Central memory CD8-positive, alpha-beta T cell (primary cell): ENCODE measurements at regions not wholly inside any gene's neighbourhood (a gene's known extent, or its start where the extent isn't known, plus 50 kb on each side); places are given as distances from the start of the nearest gene placed in this dataset.

Experiments used
- ATAC-seq: fragments of 150-1000 bp; cut with Tn5 transposase; replicated peaks from 2 replicates; pipeline ENCODE4 v1.10.0; 2022; ENCODE audit warnings: mild to moderate bottlenecking, moderate FRiP score, moderate number of reproducible peaks; ENCODE audit not compliant: poor library complexity, severe bottlenecking; ENCODE audit errors: extremely low read depth
- DNase-seq, 2 donors: peaks; one replicate each; pipeline ENCODE4 v3.0.0; 2021; ENCODE audit warnings: low spot score in 2 of 2
- H3K27ac Mint-ChIP-seq: one replicate; pipeline ENCODE4 v1.8.0; 2022; ENCODE audit warnings: low read depth, mild to moderate bottlenecking, moderate library complexity, mixed read lengths
- H3K27me3 Mint-ChIP-seq: one replicate; pipeline ENCODE4 v1.8.0; 2022; ENCODE audit warnings: mixed read lengths
- H3K36me3 Mint-ChIP-seq: one replicate; pipeline ENCODE4 v1.8.0; 2022; ENCODE audit warnings: mild to moderate bottlenecking, moderate library complexity, mixed read lengths; ENCODE audit not compliant: insufficient read depth
- H3K4me1 Mint-ChIP-seq: one replicate; pipeline ENCODE4 v1.8.0; 2022; ENCODE audit warnings: mixed read lengths
- H3K4me3 Mint-ChIP-seq: one replicate; pipeline ENCODE4 v1.8.0; 2022; ENCODE audit warnings: mild to moderate bottlenecking, moderate library complexity, mixed read lengths
- H3K9me3 Mint-ChIP-seq: one replicate; pipeline ENCODE4 v1.8.0; 2022; ENCODE audit warnings: mixed read lengths

- no peak overlapping the region for H3K27ac Mint-ChIP-seq
- H3K9me3 Mint-ChIP-seq: peaks cover 18% of the 10 kb centered on the region
- no peak for ATAC-seq
- H3K27me3 Mint-ChIP-seq: no peaks in the 10 kb centered on the region
- no peaks in the 10 kb centered on the region for H3K4me1 Mint-ChIP-seq
- H3K36me3 Mint-ChIP-seq: no peaks in the 10 kb centered on the region
- no peak for DNase-seq
- no peak overlapping the region for H3K4me3 Mint-ChIP-seq
Measured at GRCh38 chr9:115930472-115930871, 223.1 kb upstream of the PAPPA start.

- Mint-ChIP-seq H3K4me1 (no peaks in the 10 kb centered on the region), H3K36me3 (no peaks in the 10 kb centered on the region), H3K27me3 (no peaks in the 10 kb centered on the region), H3K27ac (no peak overlapping the region), H3K9me3 (peaks cover 19% of the 10 kb centered on the region), H3K4me3 (no peak overlapping the region)
- ATAC-seq: no peak
- DNase-seq: no peak
Measured at GRCh38 chr9:115938479-115938878, 215.1 kb upstream of the PAPPA start.

- Mint-ChIP-seq H3K27me3 (no peaks in the 10 kb centered on the region), H3K36me3 (no peaks in the 10 kb centered on the region), H3K4me1 (no peaks in the 10 kb centered on the region), H3K4me3 (no peak overlapping the region), H3K9me3 (peaks cover 19% of the 10 kb centered on the region), H3K27ac (no peak overlapping the region)
- DNase-seq: no peak
- ATAC-seq: no peak
Measured at GRCh38 chr9:115939065-115939765, 214.4 kb upstream of the PAPPA start.

- Mint-ChIP-seq H3K4me1 (no peaks in the 10 kb centered on the region), H3K4me3 (no peak overlapping the region), H3K9me3 (peaks cover 19% of the 10 kb centered on the region), H3K27me3 (no peaks in the 10 kb centered on the region), H3K27ac (no peak overlapping the region), H3K36me3 (no peaks in the 10 kb centered on the region)
- no peak for ATAC-seq
- DNase-seq: no peak
Measured at GRCh38 chr9:115941561-115942315, 211.9 kb upstream of the PAPPA start.

GRCh38 chr9:115943431-115944165, 210.0 kb upstream of the PAPPA start:
- peaks cover 17% of the 10 kb centered on the region for H3K9me3 Mint-ChIP-seq
- H3K4me1 Mint-ChIP-seq: no peaks in the 10 kb centered on the region
- no peak overlapping the region for H3K4me3 Mint-ChIP-seq
- H3K27ac Mint-ChIP-seq: no peak overlapping the region
- no peaks in the 10 kb centered on the region for H3K36me3 Mint-ChIP-seq
- H3K27me3 Mint-ChIP-seq: no peaks in the 10 kb centered on the region
- no peak for ATAC-seq
- no peak for DNase-seq

- no peaks in the 10 kb centered on the region for H3K36me3 Mint-ChIP-seq
- H3K4me1 Mint-ChIP-seq: no peaks in the 10 kb centered on the region
- no peak overlapping the region for H3K27ac Mint-ChIP-seq
- no peak for ATAC-seq
- no peaks in the 10 kb centered on the region for H3K27me3 Mint-ChIP-seq
- peaks cover 14% of the 10 kb centered on the region for H3K9me3 Mint-ChIP-seq
- no peak overlapping the region for H3K4me3 Mint-ChIP-seq
- DNase-seq: no peak
Measured at GRCh38 chr9:115944166-115944948, 209.2 kb upstream of the PAPPA start.

- Mint-ChIP-seq H3K27ac (no peak overlapping the region), H3K4me1 (no peaks in the 10 kb centered on the region), H3K9me3 (peaks cover 14% of the 10 kb centered on the region), H3K4me3 (no peak overlapping the region), H3K27me3 (no peaks in the 10 kb centered on the region), H3K36me3 (no peaks in the 10 kb centered on the region)
- ATAC-seq (no peak), DNase-seq (no peak)
Measured at GRCh38 chr9:115945009-115945431, 208.6 kb upstream of the PAPPA start.

GRCh38 chr9:115946530-115946929, 207.1 kb upstream of the PAPPA start:
- no peaks in the 10 kb centered on the region for H3K4me1 Mint-ChIP-seq
- ATAC-seq (no peak), DNase-seq (no peak)
- no peaks in the 10 kb centered on the region for H3K27me3 Mint-ChIP-seq
- no peak overlapping the region for H3K4me3 Mint-ChIP-seq
- no peaks in the 10 kb centered on the region for H3K36me3 Mint-ChIP-seq
- no peak overlapping the region for H3K27ac Mint-ChIP-seq
- peaks cover 18% of the 10 kb centered on the region for H3K9me3 Mint-ChIP-seq

- ATAC-seq (no peak), DNase-seq (no peak)
- H3K4me3 Mint-ChIP-seq: no peak overlapping the region
- H3K27ac Mint-ChIP-seq: no peak overlapping the region
- H3K36me3 Mint-ChIP-seq: no peaks in the 10 kb centered on the region
- H3K4me1 Mint-ChIP-seq: no peaks in the 10 kb centered on the region
- H3K27me3 Mint-ChIP-seq: no peaks in the 10 kb centered on the region
- peaks cover 8% of the 10 kb centered on the region for H3K9me3 Mint-ChIP-seq
Measured at GRCh38 chr9:115951977-115952376, 201.6 kb upstream of the PAPPA start.

GRCh38 chr9:115952430-115953292, 200.9 kb upstream of the PAPPA start:
- Mint-ChIP-seq H3K4me3 (no peak overlapping the region), H3K27ac (no peak overlapping the region), H3K27me3 (no peaks in the 10 kb centered on the region), H3K4me1 (no peaks in the 10 kb centered on the region), H3K9me3 (peaks cover 8% of the 10 kb centered on the region), H3K36me3 (no peaks in the 10 kb centered on the region)
- DNase-seq (no peak), ATAC-seq (no peak)

- Mint-ChIP-seq H3K4me3 (no peak overlapping the region), H3K27me3 (no peaks in the 10 kb centered on the region), H3K4me1 (no peaks in the 10 kb centered on the region), H3K27ac (no peak overlapping the region), H3K36me3 (no peaks in the 10 kb centered on the region), H3K9me3 (peaks cover 2% of the 10 kb centered on the region)
- DNase-seq: no peak
- ATAC-seq: no peak
Measured at GRCh38 chr9:115956371-115956770, 197.2 kb upstream of the PAPPA start.
